ENCODE measurements at regions not wholly inside any gene's neighbourhood (a gene's known extent, or its start where the extent isn't known, plus 50 kb on each side); places are given as distances from the start of the nearest gene placed in this dataset.

DNA sequence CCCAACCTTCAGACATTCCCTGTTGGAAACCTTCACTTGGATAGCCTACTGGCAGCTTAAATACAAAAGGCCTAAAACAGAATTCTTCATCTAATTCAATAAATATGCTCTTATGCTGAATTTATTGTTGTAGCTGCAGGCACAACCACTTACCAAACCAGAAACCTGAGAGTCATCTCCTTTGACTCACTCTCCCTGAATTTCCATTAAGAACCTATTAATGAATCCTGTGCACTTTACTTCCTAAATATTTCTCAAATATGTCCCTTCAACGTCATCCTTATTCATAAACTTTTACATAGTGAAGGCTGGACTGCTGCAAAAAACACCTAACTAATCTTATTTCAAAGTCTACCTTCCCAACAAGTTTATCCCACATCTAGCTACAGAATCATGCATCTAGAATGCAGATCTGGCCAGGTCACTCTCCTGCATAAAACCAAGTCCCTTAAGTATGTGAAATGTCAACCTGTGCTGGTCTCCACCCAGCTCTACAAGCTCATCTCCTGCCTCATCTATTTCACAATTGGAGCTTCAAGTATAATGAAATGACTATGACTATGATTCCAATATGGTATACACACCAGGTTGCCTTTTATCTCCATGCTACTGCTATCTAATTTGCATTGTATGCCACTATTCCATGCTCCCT lies 354.2 kb downstream of the ZEB2 start:
- DNase-seq = no peak
- Mint-ChIP-seq H3K4me1 (peaks cover 5% of the 10 kb centered on the region), H3K36me3 (ENCODE audit: low read depth) (no peaks in the 10 kb centered on the region), H3K4me3 (no peak overlapping the region), H3K9me3 (no peaks in the 10 kb centered on the region), H3K27me3 (no peaks in the 10 kb centered on the region), H3K27ac (no peak overlapping the region)
- intact Hi-C loops (cut with micrococcal nuclease) = no loop called here

DNA sequence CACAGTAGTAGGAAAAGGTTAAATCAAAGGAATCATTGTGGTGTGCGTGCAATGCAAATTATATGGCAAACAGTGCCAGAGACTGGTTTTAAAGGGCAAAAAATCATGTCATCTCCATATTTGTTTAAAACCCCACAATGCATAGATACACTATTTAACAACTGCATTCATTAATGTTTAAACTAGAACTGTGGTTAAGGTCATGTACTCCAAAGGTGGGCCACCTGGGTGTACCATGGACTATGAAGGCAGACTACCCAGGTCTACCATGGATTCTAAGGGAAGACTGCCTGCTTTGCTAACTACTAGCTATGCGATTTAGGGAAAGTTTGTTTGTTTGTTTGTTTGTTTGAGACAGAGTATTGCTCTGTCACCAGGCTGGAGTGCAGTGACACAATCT lies 356.3 kb downstream of the ZEB2 start:
- no peak overlapping the region for H3K27ac Mint-ChIP-seq

DNA sequence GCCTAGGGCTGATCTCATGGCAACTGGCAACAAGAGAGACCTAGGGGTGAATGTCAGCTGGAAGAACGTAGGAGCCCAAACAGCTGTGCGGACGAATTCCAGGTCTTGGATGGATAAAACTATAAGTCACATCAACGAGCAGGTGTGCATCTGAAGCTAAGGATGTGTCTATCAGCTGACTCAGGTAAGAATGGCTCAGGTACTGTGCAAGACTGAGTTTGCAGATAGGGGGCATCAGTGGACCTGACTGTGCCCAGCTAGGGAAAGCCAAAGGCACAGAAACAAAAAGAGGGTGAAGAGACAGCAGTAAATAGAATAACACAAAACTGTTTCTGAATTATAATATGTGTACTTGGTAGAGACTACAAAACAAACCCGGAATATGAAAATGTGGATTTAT lies 357.3 kb downstream of the ZEB2 start:
- DNase-seq = peak; percentile 78
- Mint-ChIP-seq H3K4me1 (peaks cover 5% of the 10 kb centered on the region), H3K27ac (no peak overlapping the region), H3K4me3 (no peak overlapping the region), H3K27me3 (no peaks in the 10 kb centered on the region), H3K9me3 (no peaks in the 10 kb centered on the region), H3K36me3 (ENCODE audit: low read depth) (no peaks in the 10 kb centered on the region)
- intact Hi-C loops (cut with micrococcal nuclease) = loop anchor here (5.0 kb wide), 1 partner anchor 50 kb away; no protein-coding TSS in a partner anchor

More for the DNA sequence above, 356.3 kb downstream of the ZEB2 start:
- intact Hi-C loops (cut with micrococcal nuclease) = loop anchor here (5.0 kb wide), 1 partner anchor 49 kb away; no protein-coding TSS in a partner anchor
- Mint-ChIP-seq H3K4me1 (peaks cover 5% of the 10 kb centered on the region), H3K27me3 (no peaks in the 10 kb centered on the region), H3K9me3 (no peaks in the 10 kb centered on the region), H3K4me3 (no peak overlapping the region), H3K36me3 (ENCODE audit: low read depth) (no peaks in the 10 kb centered on the region)
- no peak for DNase-seq

GRCh38 chr2:144161061-144161460 lies 358.9 kb downstream of the ZEB2 start:
- no peaks in the 10 kb centered on the region for H3K9me3 Mint-ChIP-seq
- H3K36me3 Mint-ChIP-seq (ENCODE audit: low read depth) = no peaks in the 10 kb centered on the region
- H3K27me3 Mint-ChIP-seq = no peaks in the 10 kb centered on the region
- no peak overlapping the region for H3K27ac Mint-ChIP-seq
- DNase-seq = no peak
- H3K4me3 Mint-ChIP-seq = no peak overlapping the region
- intact Hi-C loops (cut with micrococcal nuclease) = loop anchor here (5.0 kb wide), 1 partner anchor 51 kb away; no protein-coding TSS in a partner anchor
- peaks cover 5% of the 10 kb centered on the region for H3K4me1 Mint-ChIP-seq

DNA sequence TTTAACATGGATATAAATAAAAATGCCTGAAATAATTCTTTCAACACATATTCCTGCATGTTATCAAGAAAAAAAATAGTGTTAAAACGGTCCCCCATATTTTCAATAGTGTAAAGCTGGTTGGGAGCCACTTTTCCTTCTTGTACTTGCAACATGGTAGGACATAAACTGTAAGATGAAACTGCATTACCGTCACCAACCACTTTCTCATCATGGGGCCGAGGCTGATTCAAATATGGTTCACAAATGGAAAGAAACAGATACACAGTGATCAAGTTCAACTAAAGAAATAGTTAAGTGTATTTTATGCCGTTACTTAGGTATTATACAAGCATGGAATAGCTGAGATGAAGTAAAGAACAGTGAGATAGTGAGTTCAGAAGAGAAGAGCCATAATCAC lies 360.7 kb downstream of the ZEB2 start:
- no peak for DNase-seq
- no peaks in the 10 kb centered on the region for H3K9me3 Mint-ChIP-seq
- H3K27me3 Mint-ChIP-seq = no peaks in the 10 kb centered on the region
- peaks cover 5% of the 10 kb centered on the region for H3K4me1 Mint-ChIP-seq
- H3K4me3 Mint-ChIP-seq = no peak overlapping the region
- intact Hi-C loops (cut with micrococcal nuclease) = no loop called here
- no peaks in the 10 kb centered on the region for H3K36me3 Mint-ChIP-seq (ENCODE audit: low read depth)
- no peak overlapping the region for H3K27ac Mint-ChIP-seq

GRCh38 chr2:144158096-144158495 lies 361.8 kb downstream of the ZEB2 start:
- no peak for DNase-seq
- Mint-ChIP-seq H3K4me1 (peaks cover 5% of the 10 kb centered on the region), H3K27ac (no peak overlapping the region), H3K36me3 (ENCODE audit: low read depth) (no peaks in the 10 kb centered on the region), H3K27me3 (no peaks in the 10 kb centered on the region), H3K9me3 (no peaks in the 10 kb centered on the region), H3K4me3 (no peak overlapping the region)
- intact Hi-C loops (cut with micrococcal nuclease) = no loop called here

GRCh38 chr2:144156736-144157640 lies 362.9 kb downstream of the ZEB2 start:
- Mint-ChIP-seq H3K4me3 (no peak overlapping the region), H3K4me1 (no peaks in the 10 kb centered on the region), H3K36me3 (ENCODE audit: low read depth) (no peaks in the 10 kb centered on the region), H3K9me3 (no peaks in the 10 kb centered on the region), H3K27ac (no peak overlapping the region), H3K27me3 (no peaks in the 10 kb centered on the region)
- no peak for DNase-seq
- intact Hi-C loops (cut with micrococcal nuclease) = no loop called here

- H3K27me3 Mint-ChIP-seq = no peaks in the 10 kb centered on the region
- intact Hi-C loops (cut with micrococcal nuclease) = no loop called here
- no peak for DNase-seq
- H3K36me3 Mint-ChIP-seq (ENCODE audit: low read depth) = no peaks in the 10 kb centered on the region
- H3K4me3 Mint-ChIP-seq = no peak overlapping the region
- H3K9me3 Mint-ChIP-seq = no peaks in the 10 kb centered on the region
- no peaks in the 10 kb centered on the region for H3K4me1 Mint-ChIP-seq
- H3K27ac Mint-ChIP-seq = no peak overlapping the region
These were observed 365.7 kb downstream of the ZEB2 start for GRCh38 chr2:144154205-144154604.

DNA sequence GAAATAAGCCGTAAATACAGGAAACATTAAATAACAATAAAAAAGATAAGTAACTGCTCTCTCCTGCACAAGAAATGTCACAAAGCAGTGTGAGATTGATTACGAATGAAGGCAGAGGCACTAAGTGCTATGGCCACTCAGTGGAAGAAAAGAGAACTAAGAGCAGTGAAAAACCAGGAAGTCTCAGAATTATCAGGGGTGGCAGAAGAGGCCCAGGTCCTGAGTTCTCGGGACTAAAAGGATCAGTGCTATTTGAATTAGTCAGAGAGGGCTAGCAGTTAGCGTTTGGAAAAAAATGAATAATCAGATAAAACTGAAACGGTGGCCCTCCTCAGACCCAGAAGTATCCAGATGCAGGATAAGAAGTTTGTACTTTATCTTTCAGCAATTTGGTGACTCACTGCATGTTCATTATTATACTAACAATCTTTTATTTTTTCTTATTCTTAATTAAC lies 367.1 kb downstream of the ZEB2 start:
- no peaks in the 10 kb centered on the region for H3K4me1 Mint-ChIP-seq
- no peaks in the 10 kb centered on the region for H3K9me3 Mint-ChIP-seq
- no peak overlapping the region for H3K4me3 Mint-ChIP-seq
- intact Hi-C loops (cut with micrococcal nuclease) = no loop called here
- no peak for DNase-seq
- H3K27ac Mint-ChIP-seq = no peak overlapping the region
- H3K36me3 Mint-ChIP-seq (ENCODE audit: low read depth) = no peaks in the 10 kb centered on the region
- H3K27me3 Mint-ChIP-seq = no peaks in the 10 kb centered on the region

- H3K4me3 Mint-ChIP-seq = no peak overlapping the region
- H3K9me3 Mint-ChIP-seq = no peaks in the 10 kb centered on the region
- DNase-seq = no peak
- H3K27ac Mint-ChIP-seq = no peak overlapping the region
- intact Hi-C loops (cut with micrococcal nuclease) = no loop called here
- H3K4me1 Mint-ChIP-seq = no peaks in the 10 kb centered on the region
- H3K27me3 Mint-ChIP-seq = no peaks in the 10 kb centered on the region
- no peaks in the 10 kb centered on the region for H3K36me3 Mint-ChIP-seq (ENCODE audit: low read depth)
These were observed 368.1 kb downstream of the ZEB2 start for GRCh38 chr2:144151851-144152250.

DNA sequence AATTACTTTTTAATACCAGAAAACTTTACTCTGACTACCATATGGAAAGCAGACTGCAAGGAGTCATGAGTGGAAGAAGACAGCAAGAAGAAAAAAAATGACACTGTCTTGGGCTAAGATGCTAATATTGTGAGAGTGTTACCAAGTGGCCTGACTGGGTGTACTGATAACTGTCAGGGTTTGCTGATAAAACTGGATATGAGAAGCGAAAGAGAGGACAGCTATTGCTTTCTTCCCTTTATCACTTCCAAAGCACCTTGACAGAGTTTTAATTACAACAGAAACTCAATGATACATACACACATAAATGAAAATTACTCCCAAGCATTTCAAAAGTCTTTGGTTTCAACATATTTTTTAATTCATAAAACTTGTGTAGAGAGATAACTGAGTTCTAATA lies 368.5 kb downstream of the ZEB2 start:
- H3K4me1 Mint-ChIP-seq = no peaks in the 10 kb centered on the region
- H3K9me3 Mint-ChIP-seq = no peaks in the 10 kb centered on the region
- no peak for DNase-seq
- intact Hi-C loops (cut with micrococcal nuclease) = no loop called here
- no peak overlapping the region for H3K27ac Mint-ChIP-seq
- no peaks in the 10 kb centered on the region for H3K36me3 Mint-ChIP-seq (ENCODE audit: low read depth)
- H3K27me3 Mint-ChIP-seq = no peaks in the 10 kb centered on the region
- H3K4me3 Mint-ChIP-seq = no peak overlapping the region

GRCh38 chr2:144147356-144147755 lies 372.6 kb downstream of the ZEB2 start:
- H3K4me3 Mint-ChIP-seq = no peak overlapping the region
- DNase-seq = no peak
- no peaks in the 10 kb centered on the region for H3K36me3 Mint-ChIP-seq (ENCODE audit: low read depth)
- H3K4me1 Mint-ChIP-seq = no peaks in the 10 kb centered on the region
- no peaks in the 10 kb centered on the region for H3K27me3 Mint-ChIP-seq
- no peak overlapping the region for H3K27ac Mint-ChIP-seq
- H3K9me3 Mint-ChIP-seq = no peaks in the 10 kb centered on the region
- intact Hi-C loops (cut with micrococcal nuclease) = no loop called here

- Mint-ChIP-seq H3K4me3 (no peak overlapping the region), H3K27me3 (no peaks in the 10 kb centered on the region), H3K36me3 (ENCODE audit: low read depth) (no peaks in the 10 kb centered on the region), H3K4me1 (no peaks in the 10 kb centered on the region), H3K27ac (no peak overlapping the region), H3K9me3 (no peaks in the 10 kb centered on the region)
- intact Hi-C loops (cut with micrococcal nuclease) = no loop called here
- DNase-seq = no peak
These were observed 373.0 kb downstream of the ZEB2 start for GRCh38 chr2:144146876-144147275.

- Mint-ChIP-seq H3K36me3 (ENCODE audit: low read depth) (peaks cover 2% of the 10 kb centered on the region), H3K27me3 (no peaks in the 10 kb centered on the region), H3K4me3 (no peak overlapping the region), H3K27ac (no peak overlapping the region), H3K9me3 (no peaks in the 10 kb centered on the region), H3K4me1 (no peaks in the 10 kb centered on the region)
- intact Hi-C loops (cut with micrococcal nuclease) = no loop called here
- DNase-seq = no peak
These were observed 373.8 kb downstream of the ZEB2 start for GRCh38 chr2:144146076-144146475.

Measured in activated CD4-positive, alpha-beta T cell treated with anti-CD3 and anti-CD28 coated beads, Interleukin-2, amount 10 ng/mL, durations not matched to agents 24 days and 14 days (primary cell).